ENCODE measurements at regions not wholly inside any gene's neighbourhood (a gene's known extent, or its start where the extent isn't known, plus 50 kb on each side); places are given as distances from the start of the nearest gene placed in this dataset.

DNA sequence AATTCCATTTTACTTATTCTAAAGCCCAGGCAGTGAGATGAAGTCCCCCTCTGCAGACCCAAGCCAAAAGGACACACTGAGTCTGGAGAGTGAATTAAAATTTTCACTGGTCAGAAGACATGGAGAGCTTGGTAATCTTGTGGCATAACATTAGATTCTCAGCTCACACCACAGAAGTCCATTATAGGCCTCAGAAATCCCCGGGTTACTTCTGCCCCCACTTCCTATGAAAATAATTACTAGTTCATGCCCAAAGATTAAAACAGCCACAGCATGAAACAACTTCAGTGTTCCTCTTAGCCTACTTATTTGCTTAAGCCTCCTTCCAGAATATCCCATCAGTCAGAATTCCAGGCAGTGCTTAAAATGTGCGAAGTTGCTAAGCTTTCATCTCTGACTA lies 123.3 kb downstream of the ZC3H11B start (continued):
- TF ChIP-seq CBX3 (IDR thresholded peaks at IDR 0.05; ENCODE audit: low read depth) (no peak), ELF1 (IDR thresholded peaks at IDR 0.05; ENCODE audit: borderline replicate concordance, low read depth) (no peak)
- TF ChIP-seq, protein P1, sequence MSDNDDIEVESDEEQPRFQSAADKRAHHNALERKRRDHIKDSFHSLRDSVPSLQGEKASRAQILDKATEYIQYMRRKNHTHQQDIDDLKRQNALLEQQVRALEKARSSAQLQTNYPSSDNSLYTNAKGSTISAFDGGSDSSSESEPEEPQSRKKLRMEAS (IDR thresholded peaks at IDR 0.05), result no peak

DNA sequence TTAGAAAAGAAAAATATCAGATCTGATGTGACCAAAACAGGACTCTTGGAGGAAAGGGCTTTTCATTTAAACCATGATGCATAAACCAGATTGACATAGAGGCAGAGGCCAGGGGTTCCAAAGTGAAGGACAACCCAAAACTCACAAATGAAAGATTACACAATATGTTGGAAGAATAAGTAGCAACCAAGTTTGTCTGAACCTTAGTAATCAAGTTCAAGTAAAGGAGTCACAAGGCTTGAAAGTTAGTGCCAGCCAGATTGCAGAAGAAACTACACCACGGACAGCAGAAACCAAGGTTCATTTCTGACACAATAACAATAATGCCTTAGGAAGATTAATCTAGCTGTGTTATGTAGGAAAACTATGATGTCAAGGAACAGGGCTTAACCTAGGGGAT lies 124.6 kb downstream of the ZC3H11B start:
- Histone ChIP-seq H3K4me1 (ENCODE audit: control insufficient read depth in 1 of 2, insufficient read depth in 2 of 2, low read length in 2 of 2) (no peaks in the 10 kb centered on the region), H3K27ac (ENCODE audit: low read depth, low read length) (no peak overlapping the region), H3K27me3 (ENCODE audit: insufficient read depth, low read length) (no peaks in the 10 kb centered on the region), H3K4me3 (replicated peaks in 1 of 2; ENCODE audit: low read depth in 1 of 2, low read length in 2 of 2) (no peak overlapping the region), H3K9me3 (ENCODE audit: control insufficient read depth in 1 of 2, insufficient read depth in 1 of 2, low read depth in 1 of 2, low read length in 2 of 2) (no peaks in the 10 kb centered on the region), H3K36me3 (ENCODE audit: control insufficient read depth in 1 of 2, insufficient read depth in 2 of 2, low read length in 2 of 2) (no peaks in the 10 kb centered on the region), H2AFZ (ENCODE audit: low read depth, low read length, poor library complexity, severe bottlenecking) (no peak overlapping the region), H4K20me1 (ENCODE audit: insufficient read depth) (no peaks in the 10 kb centered on the region), H3K4me2 (ENCODE audit: low read length) (no peak overlapping the region), H3K9me2 (ENCODE audit: insufficient read depth) (no peaks in the 10 kb centered on the region), H3K79me2 (ENCODE audit: insufficient read depth, low read length) (no peaks in the 10 kb centered on the region), H3K9ac (ENCODE audit: low read length) (no peak overlapping the region)
- BruUV-seq (replicated peaks), result no TSS peak
- ChIA-PET RAD21 (ENCODE audit: low non-redundant PET in 1 of 2, low total read pairs in 2 of 2, uncharacterized antibody in 2 of 2, unreplicated experiment in 2 of 2) (no interaction called here), POLR2A (no interaction called here), CTCF (no interaction called here)
- TF ChIP-seq REST (IDR thresholded peaks at IDR 0.05; ENCODE audit: low read depth) (no peak), CBX3 (IDR thresholded peaks at IDR 0.05; ENCODE audit: low read depth) (no peak), ZNF274 (IDR thresholded peaks at IDR 0.05; ENCODE audit: low read depth, low read length) (no peak), SP1 (IDR thresholded peaks at IDR 0.05; ENCODE audit: low read depth) (no peak), SRF (IDR thresholded peaks at IDR 0.05; ENCODE audit: low read depth) (no peak), SIN3A (IDR thresholded peaks at IDR 0.05; ENCODE audit: low read depth) (no peak), EZH2 (IDR thresholded peaks at IDR 0.05) (no peak), YY1 (IDR thresholded peaks at IDR 0.05; ENCODE audit: extremely low read depth, insufficient replicate concordance, low read depth, low read length) (no peak)
- TF ChIP-seq, protein P2, sequence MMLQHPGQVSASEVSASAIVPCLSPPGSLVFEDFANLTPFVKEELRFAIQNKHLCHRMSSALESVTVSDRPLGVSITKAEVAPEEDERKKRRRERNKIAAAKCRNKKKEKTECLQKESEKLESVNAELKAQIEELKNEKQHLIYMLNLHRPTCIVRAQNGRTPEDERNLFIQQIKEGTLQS (IDR thresholded peaks at IDR 0.05), result no peak
- TF ChIP-seq, protein P1 (IDR thresholded peaks at IDR 0.05), result no peak
- ATAC-seq (no peak), DNase-seq (ENCODE audit: low read depth, low spot score) (no peak)
- intact Hi-C loops (cut with micrococcal nuclease), result no loop called here

Data from HCT116 (cell line).